ENCODE measurements at regions not wholly inside any gene's neighbourhood (a gene's known extent, or its start where the extent isn't known, plus 50 kb on each side); places are given as distances from the start of the nearest gene placed in this dataset.

GRCh38 chr4:117676153-117676552 is 358.1 kb upstream of the NDST3 start:
- ChIA-PET POLR2A (ENCODE audit: unreplicated experiment) (no interaction called here), CTCF (no interaction called here)
- H3K4me2 ChIP-seq: no peak overlapping the region
- intact Hi-C loops (cut with micrococcal nuclease; ENCODE audit: unreplicated experiment): no loop called here
- DNase-seq: no peak
- H4K20me1 ChIP-seq (ENCODE audit: insufficient read depth): no peaks in the 10 kb centered on the region
- no peaks in the 10 kb centered on the region for H3K79me2 ChIP-seq (ENCODE audit: low read depth)
- no peaks in the 10 kb centered on the region for H3K36me3 ChIP-seq (ENCODE audit: low read depth)
- no peak for TF ChIP-seq CTCF (conservative IDR thresholded peaks at IDR 0.05)
- TF ChIP-seq EZH2 (IDR thresholded peaks at IDR 0.05; ENCODE audit: low read depth): no peak
- H3F3A ChIP-seq (ENCODE audit: insufficient read depth, low read depth): no peaks in the 10 kb centered on the region
- no peaks in the 10 kb centered on the region for H3K27me3 ChIP-seq (ENCODE audit: insufficient read depth, low read depth)
- H3K9me3 ChIP-seq (ENCODE audit: insufficient read depth, low read depth): no peaks in the 10 kb centered on the region
- H2AFZ ChIP-seq: no peak overlapping the region
- no peak overlapping the region for H3K27ac ChIP-seq
- H3K4me1 ChIP-seq (replicated peaks; ENCODE audit: insufficient read depth): no peaks in the 10 kb centered on the region
- no peaks in the 10 kb centered on the region for H3K9me2 ChIP-seq (ENCODE audit: insufficient read depth)
- no TSS peak for BruUV-seq (replicated peaks)
- H3K4me3 ChIP-seq: no peak overlapping the region

- H3K36me3 ChIP-seq (ENCODE audit: low read depth): no peaks in the 10 kb centered on the region
- H3K27me3 ChIP-seq (ENCODE audit: insufficient read depth, low read depth): no peaks in the 10 kb centered on the region
- H3K27ac ChIP-seq: no peak overlapping the region
- no peaks in the 10 kb centered on the region for H3K4me1 ChIP-seq (replicated peaks; ENCODE audit: insufficient read depth)
- H3K9me2 ChIP-seq (ENCODE audit: insufficient read depth): no peaks in the 10 kb centered on the region
- H3F3A ChIP-seq (ENCODE audit: insufficient read depth, low read depth): no peaks in the 10 kb centered on the region
- ChIA-PET CTCF (no interaction called here), POLR2A (ENCODE audit: unreplicated experiment) (no interaction called here)
- TF ChIP-seq EZH2 (IDR thresholded peaks at IDR 0.05; ENCODE audit: low read depth) (no peak), CTCF (conservative IDR thresholded peaks at IDR 0.05) (no peak)
- intact Hi-C loops (cut with micrococcal nuclease; ENCODE audit: unreplicated experiment): no loop called here
- no peak overlapping the region for H3K4me2 ChIP-seq
- no TSS peak for BruUV-seq (replicated peaks)
- no peaks in the 10 kb centered on the region for H3K9me3 ChIP-seq (ENCODE audit: insufficient read depth, low read depth)
- no peaks in the 10 kb centered on the region for H3K79me2 ChIP-seq (ENCODE audit: low read depth)
- no peak for DNase-seq
- H4K20me1 ChIP-seq (ENCODE audit: insufficient read depth): no peaks in the 10 kb centered on the region
- H2AFZ ChIP-seq: no peak overlapping the region
- H3K4me3 ChIP-seq: no peak overlapping the region
Measured at GRCh38 chr4:117678861-117679260, 355.4 kb upstream of the NDST3 start.

GRCh38 chr4:117691572-117692351 is 342.5 kb upstream of the NDST3 start:
- Histone ChIP-seq H3F3A (ENCODE audit: insufficient read depth, low read depth) (no peaks in the 10 kb centered on the region), H3K27ac (no peak overlapping the region), H3K79me2 (ENCODE audit: low read depth) (no peaks in the 10 kb centered on the region), H3K36me3 (ENCODE audit: low read depth) (no peaks in the 10 kb centered on the region), H3K4me2 (no peak overlapping the region), H3K9me2 (ENCODE audit: insufficient read depth) (no peaks in the 10 kb centered on the region), H2AFZ (no peak overlapping the region), H4K20me1 (ENCODE audit: insufficient read depth) (no peaks in the 10 kb centered on the region), H3K27me3 (ENCODE audit: insufficient read depth, low read depth) (no peaks in the 10 kb centered on the region), H3K4me1 (replicated peaks; ENCODE audit: insufficient read depth) (no peaks in the 10 kb centered on the region), H3K9me3 (ENCODE audit: insufficient read depth, low read depth) (no peaks in the 10 kb centered on the region), H3K4me3 (no peak overlapping the region)
- DNase-seq: no peak
- TF ChIP-seq CTCF (conservative IDR thresholded peaks at IDR 0.05): no peak
- no peak for TF ChIP-seq EZH2 (IDR thresholded peaks at IDR 0.05; ENCODE audit: low read depth)
- intact Hi-C loops (cut with micrococcal nuclease; ENCODE audit: unreplicated experiment): no loop called here
- no TSS peak for BruUV-seq (replicated peaks)
- ChIA-PET POLR2A (ENCODE audit: unreplicated experiment) (no interaction called here), CTCF (no interaction called here)

All from PC-9 (cell line).